Stomach (tissue), 4 donors: ENCODE measurements at regions not wholly inside any gene's neighbourhood (a gene's known extent, or its start where the extent isn't known, plus 50 kb on each side); places are given as distances from the start of the nearest gene placed in this dataset.

ENCODE experiments used
- POLR2A ChIP-seq, 4 donors: fragments of 450-650 bp; IDR thresholded peaks; one replicate each; pipeline ENCODE4 v1.6.1; 2016; ENCODE audit warnings: antibody characterized with exemption in 4 of 4, control low read depth in 2 of 4, mild to moderate bottlenecking in 1 of 4, moderate library complexity in 1 of 4
- POLR2AphosphoS5 ChIP-seq, 3 donors: sonication (generic); formaldehyde crosslinking; IDR thresholded peaks; one replicate each; pipeline ENCODE4 v1.6.1; 2016; ENCODE audit warnings: antibody characterized with exemption in 3 of 3
- TF ChIP-seq, protein P1 (sequence below), 7 experiments: fragments of 450-650 bp in 4 of 7; fragments of 200-600 bp in 3 of 7; sonication (generic) in 3 of 7; IDR thresholded peaks; one replicate each; pipeline ENCODE4 v1.5.1; 2016 to 2019; ENCODE audit warnings: antibody characterized with exemption in 7 of 7, control low read depth in 2 of 7, mild to moderate bottlenecking in 1 of 7

- TF ChIP-seq, protein P1, sequence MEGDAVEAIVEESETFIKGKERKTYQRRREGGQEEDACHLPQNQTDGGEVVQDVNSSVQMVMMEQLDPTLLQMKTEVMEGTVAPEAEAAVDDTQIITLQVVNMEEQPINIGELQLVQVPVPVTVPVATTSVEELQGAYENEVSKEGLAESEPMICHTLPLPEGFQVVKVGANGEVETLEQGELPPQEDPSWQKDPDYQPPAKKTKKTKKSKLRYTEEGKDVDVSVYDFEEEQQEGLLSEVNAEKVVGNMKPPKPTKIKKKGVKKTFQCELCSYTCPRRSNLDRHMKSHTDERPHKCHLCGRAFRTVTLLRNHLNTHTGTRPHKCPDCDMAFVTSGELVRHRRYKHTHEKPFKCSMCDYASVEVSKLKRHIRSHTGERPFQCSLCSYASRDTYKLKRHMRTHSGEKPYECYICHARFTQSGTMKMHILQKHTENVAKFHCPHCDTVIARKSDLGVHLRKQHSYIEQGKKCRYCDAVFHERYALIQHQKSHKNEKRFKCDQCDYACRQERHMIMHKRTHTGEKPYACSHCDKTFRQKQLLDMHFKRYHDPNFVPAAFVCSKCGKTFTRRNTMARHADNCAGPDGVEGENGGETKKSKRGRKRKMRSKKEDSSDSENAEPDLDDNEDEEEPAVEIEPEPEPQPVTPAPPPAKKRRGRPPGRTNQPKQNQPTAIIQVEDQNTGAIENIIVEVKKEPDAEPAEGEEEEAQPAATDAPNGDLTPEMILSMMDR (IDR thresholded peaks at IDR 0.05) = no peak
- TF ChIP-seq POLR2A (IDR thresholded peaks at IDR 0.05) (no peak), POLR2AphosphoS5 (IDR thresholded peaks at IDR 0.05) (no peak)
Observed at GRCh38 chr14:85881935-85882334, 352.0 kb downstream of the FLRT2 start.
